Stomach (tissue), 8 donors: ENCODE measurements at regions not wholly inside any gene's neighbourhood (a gene's known extent, or its start where the extent isn't known, plus 50 kb on each side); places are given as distances from the start of the nearest gene placed in this dataset.
"Not testable (repeated sequence)": the region's sequence is repeated elsewhere in the genome, so short reads cannot be mapped to it uniquely, and the experiment has no call there.

Experiments used
- DNase-seq, 2 donors: peaks; one replicate each; pipeline versions ENCODE4 v3.0.0 to v3.0.0-alpha.2; 2013 to 2019
- H3K27ac ChIP-seq, 5 donors: fragments of 200-600 bp in 4 of 5; sonication (generic) in 4 of 5; one replicate each; pipeline ENCODE4 v1.5.1; 2013 to 2019; ENCODE audit warnings: mild to moderate bottlenecking in 1 of 5, moderate library complexity in 1 of 5
- H3K27me3 ChIP-seq, 3 donors: fragments of 200-600 bp; sonication (generic); one replicate each; pipeline ENCODE4 v1.5.1; 2017 to 2019; ENCODE audit warnings: mixed run types in 1 of 3
- H3K36me3 ChIP-seq, 4 donors: fragments of 200-600 bp; sonication (generic); 1 replicate in 3 of 4; 2 replicates in 1 of 4; pipeline ENCODE4 v1.5.1; 2016 to 2019
- H3K4me1 ChIP-seq, 4 donors: fragments of 200-600 bp; sonication (generic); one replicate each; pipeline ENCODE4 v1.5.1; 2016 to 2019
- H3K4me3 ChIP-seq, 4 donors: fragments of 200-600 bp; sonication (generic) in 3 of 4; one replicate each; pipeline ENCODE4 v1.5.1; 2016 to 2019; ENCODE audit warnings: mild to moderate bottlenecking in 1 of 4
- H3K9me3 ChIP-seq, 4 donors: fragments of 200-600 bp; sonication (generic); one replicate each; pipeline ENCODE4 v1.5.1; 2016 to 2019
- CTCF ChIP-seq, 7 experiments: fragments of 450-650 bp in 4 of 7; fragments of 200-600 bp in 3 of 7; sonication (generic) in 3 of 7; IDR thresholded peaks; one replicate each; pipeline ENCODE4 v1.5.1; 2016 to 2019; ENCODE audit warnings: antibody characterized with exemption in 7 of 7, control low read depth in 2 of 7, mild to moderate bottlenecking in 1 of 7
- EP300 ChIP-seq: sonication (generic); formaldehyde crosslinking; IDR thresholded peaks from one replicate; pipeline ENCODE4 v1.6.1; 2017; ENCODE audit warnings: antibody characterized with exemption
- POLR2A ChIP-seq, 4 donors: fragments of 450-650 bp; IDR thresholded peaks; one replicate each; pipeline ENCODE4 v1.6.1; 2016; ENCODE audit warnings: antibody characterized with exemption in 4 of 4, control low read depth in 2 of 4, mild to moderate bottlenecking in 1 of 4, moderate library complexity in 1 of 4
- POLR2AphosphoS5 ChIP-seq, 3 donors: sonication (generic); formaldehyde crosslinking; IDR thresholded peaks; one replicate each; pipeline ENCODE4 v1.6.1; 2016; ENCODE audit warnings: antibody characterized with exemption in 3 of 3
- WGBS, 5 donors: extraction: QIAGEN DNeasy Blood & Tissue Kit in 3 of 5; methylation state at CpG; one replicate each; pipeline versions ENCODE4 v1.1.5 to v1.1.7; 2013 to 2018; 5-methylcytosine and 5-hydroxymethylcytosine counted together
- intact Hi-C: fragments of 100-400 bp; cut with DNase I; formaldehyde crosslinking; loops from one replicate; pipeline ENCODE4 v1.15.1; 2023; ENCODE audit warnings: low total_unique reads
- donor health status: healthy with polysubstance abuse.
- donor health status: Bipolar disorder and iron deficiency.
- donor health status: healthy.

DNA sequence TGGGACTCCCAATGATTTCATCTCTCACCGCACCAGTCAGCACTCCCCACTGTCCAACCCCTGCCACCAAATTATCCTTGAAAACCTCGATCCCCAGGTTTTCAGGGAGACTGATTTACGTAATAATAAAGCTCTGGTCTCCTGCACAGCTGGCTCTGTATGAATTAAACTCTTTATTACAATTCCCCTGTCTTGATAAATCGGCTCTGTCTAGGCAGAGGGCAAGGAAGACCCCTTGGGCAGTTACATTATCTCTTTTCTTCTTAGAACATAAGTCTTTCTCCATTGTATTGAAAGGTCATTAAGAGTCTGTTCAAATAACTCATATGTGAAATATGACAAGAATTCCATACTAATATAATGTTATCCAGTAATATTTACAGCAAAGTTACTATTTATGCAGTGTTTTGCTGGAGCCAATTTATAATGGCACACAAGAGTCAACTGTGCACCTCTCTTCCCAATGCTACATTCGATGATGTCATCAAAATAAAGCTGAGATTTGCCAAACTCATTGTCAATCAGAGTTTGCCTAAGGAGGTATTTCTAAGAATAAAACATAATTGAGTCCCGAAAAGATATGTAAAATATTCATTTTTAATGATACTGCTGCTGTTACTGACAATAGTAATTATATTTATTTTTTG is 1297.2 kb upstream of the LRRTM3 start:
- H3K36me3 ChIP-seq = no peaks in the 10 kb centered on the region
- no peak overlapping the region for H3K4me3 ChIP-seq
- H3K27ac ChIP-seq = no peak overlapping the region
- no peaks in the 10 kb centered on the region for H3K27me3 ChIP-seq
- intact Hi-C loops = no loop called here
- peaks cover 0 to 13% (median 3%) of the 10 kb centered on the region in 4 donors for H3K9me3 ChIP-seq
- TF ChIP-seq POLR2A (IDR thresholded peaks at IDR 0.05) (no peak), POLR2AphosphoS5 (IDR thresholded peaks at IDR 0.05) (no peak), EP300 (no peak), CTCF (IDR thresholded peaks at IDR 0.05) (no peak)
- 87 to 92% (median 89%) methylated on average over 6 of the region's 6 CpGs for WGBS, 5 donors
- DNase-seq = no peak
- H3K4me1 ChIP-seq = no peaks in the 10 kb centered on the region

- no peaks in the 10 kb centered on the region for H3K27me3 ChIP-seq
- H3K27ac ChIP-seq = no peak overlapping the region
- no peaks in the 10 kb centered on the region for H3K36me3 ChIP-seq
- H3K9me3 ChIP-seq = peaks cover 0 to 17% (median 3%) of the 10 kb centered on the region in 4 donors
- no peak for TF ChIP-seq POLR2A (IDR thresholded peaks at IDR 0.05)
- TF ChIP-seq POLR2AphosphoS5 (IDR thresholded peaks at IDR 0.05) = no peak
- no peak for TF ChIP-seq EP300
- no peak for TF ChIP-seq CTCF (IDR thresholded peaks at IDR 0.05)
- no peaks in the 10 kb centered on the region for H3K4me1 ChIP-seq
- no peak overlapping the region for H3K4me3 ChIP-seq
- 19 to 52% (median 34%) methylated on average over 1 of the region's 1 CpG for WGBS, 5 donors
- intact Hi-C loops = no loop called here
- no peak for DNase-seq
Measured at GRCh38 chr10:65660006-65660405, 1265.8 kb upstream of the LRRTM3 start.

GRCh38 chr10:65670087-65670486 is 1255.7 kb upstream of the LRRTM3 start:
- Histone ChIP-seq H3K9me3 (no peaks in the 10 kb centered on the region), H3K27ac (no peak overlapping the region), H3K4me1 (no peaks in the 10 kb centered on the region), H3K27me3 (no peaks in the 10 kb centered on the region), H3K4me3 (no peak overlapping the region), H3K36me3 (no peaks in the 10 kb centered on the region)
- TF ChIP-seq POLR2A (IDR thresholded peaks at IDR 0.05) (no peak), CTCF (IDR thresholded peaks at IDR 0.05) (no peak), POLR2AphosphoS5 (IDR thresholded peaks at IDR 0.05) (no peak), EP300 (no peak)
- intact Hi-C loops = no loop called here
- DNase-seq = no peak
- whole genome bisulfite sequencing, 5 donors = 60 to 90% (median 82%) methylated on average over 3 of the region's 3 CpGs

- H3K9me3 ChIP-seq, H3K4me1 ChIP-seq, H3K27ac ChIP-seq, H3K27me3 ChIP-seq, intact Hi-C loops, DNase-seq, H3K4me3 ChIP-seq, H3K36me3 ChIP-seq: not testable (repeated sequence)
- WGBS, 5 donors = 88 to 98% (median 92%) methylated on average over 1 of the region's 1 CpG
Measured at GRCh38 chr10:65670596-65670995, 1255.2 kb upstream of the LRRTM3 start.

GRCh38 chr10:65675236-65675635 is 1250.6 kb upstream of the LRRTM3 start:
- no peak for TF ChIP-seq CTCF (IDR thresholded peaks at IDR 0.05)
- TF ChIP-seq POLR2AphosphoS5 (IDR thresholded peaks at IDR 0.05) = no peak
- no peak for TF ChIP-seq POLR2A (IDR thresholded peaks at IDR 0.05)
- TF ChIP-seq EP300 = no peak
- intact Hi-C loops = no loop called here
- Histone ChIP-seq H3K9me3 (no peaks in the 10 kb centered on the region), H3K27ac (no peak overlapping the region), H3K36me3 (no peaks in the 10 kb centered on the region), H3K4me1 (no peaks in the 10 kb centered on the region), H3K4me3 (no peak overlapping the region), H3K27me3 (no peaks in the 10 kb centered on the region)
- 70 to 75% (median 74%) methylated on average over 7 of the region's 7 CpGs for WGBS, 5 donors
- DNase-seq = no peak
